ENCODE measurements at regions not wholly inside any gene's neighbourhood (a gene's known extent, or its start where the extent isn't known, plus 50 kb on each side); places are given as distances from the start of the nearest gene placed in this dataset.

DNA sequence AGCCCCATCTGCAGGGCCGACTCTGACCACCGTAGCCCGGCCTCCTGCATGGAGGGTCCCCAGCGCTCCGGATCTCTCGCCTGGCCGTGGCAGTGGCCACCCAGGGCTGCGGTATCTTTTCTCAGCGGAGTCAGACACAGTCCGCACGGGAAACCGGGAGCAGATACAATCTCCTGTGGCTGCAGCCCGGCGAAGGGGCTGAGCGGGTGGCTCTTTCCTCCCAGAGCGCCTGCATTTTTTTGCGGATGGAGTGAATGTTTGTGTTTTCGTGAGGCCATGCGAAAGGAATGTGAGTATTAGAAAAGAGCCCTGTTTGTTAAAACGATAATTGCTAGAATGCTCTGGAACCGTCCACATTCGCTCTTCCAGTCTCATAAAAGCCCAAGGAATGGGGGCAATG lies 53.4 kb upstream of the PTCH1 start:
- TF ChIP-seq CTCF (IDR thresholded peaks at IDR 0.05), result no peak
- no peak for TF ChIP-seq POLR2A (IDR thresholded peaks at IDR 0.05)
